GM21526 (cell line): ENCODE measurements at regions not wholly inside any gene's neighbourhood (a gene's known extent, or its start where the extent isn't known, plus 50 kb on each side); places are given as distances from the start of the nearest gene placed in this dataset.

Experiments used
- ATAC-seq: cut with Tn5 transposase; IDR thresholded peaks from one replicate; pipeline ENCODE4 v1.9.1; 2021; ENCODE audit warnings: moderate library complexity; ENCODE audit not compliant: unreplicated experiment, low FRiP score

DNA sequence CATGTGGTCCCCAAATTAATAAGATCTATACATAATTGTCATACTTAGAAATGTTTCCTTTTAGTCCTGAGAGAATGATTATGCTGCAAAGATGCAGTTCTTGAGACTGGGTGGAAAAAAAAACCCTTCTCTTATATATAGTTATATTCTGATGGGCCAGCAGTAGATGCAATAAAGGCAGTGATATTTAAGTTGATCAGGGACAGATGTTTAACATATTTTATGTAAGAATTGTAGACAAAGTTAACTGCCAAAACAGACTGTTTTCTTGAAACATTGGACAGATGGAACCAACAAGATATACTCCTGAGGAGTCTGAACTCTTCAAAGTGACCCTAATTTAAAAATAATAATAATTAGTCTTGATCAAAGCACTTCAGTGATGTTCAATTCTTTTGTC lies 172.0 kb upstream of the LRIG1 start:
- no peak for ATAC-seq

DNA sequence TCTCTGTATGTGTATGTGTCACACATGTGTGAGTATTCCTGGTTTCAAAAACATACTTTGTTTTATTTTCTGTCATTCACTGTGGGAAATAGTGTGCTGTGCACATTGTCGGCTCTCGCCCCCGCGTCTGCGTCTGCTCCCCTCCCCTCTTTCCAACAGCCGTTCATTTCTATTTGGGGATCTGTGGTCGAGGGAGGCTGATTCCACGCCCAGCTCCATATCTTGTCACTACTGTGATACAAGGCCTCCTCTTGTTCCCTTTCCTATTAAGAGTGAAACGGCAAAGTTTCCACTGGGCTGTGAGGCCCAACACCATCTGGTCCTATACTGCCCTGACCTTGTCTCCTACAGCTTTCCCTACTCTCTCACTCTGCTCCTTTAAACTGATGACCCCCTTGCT lies 172.5 kb upstream of the LRIG1 start:
- ATAC-seq: no peak

- no peak for ATAC-seq
Measured at GRCh38 chr3:66675366-66675765, 174.5 kb upstream of the LRIG1 start.

GRCh38 chr3:66692042-66692765 lies 191.4 kb upstream of the LRIG1 start:
- no peak for ATAC-seq

GRCh38 chr3:66692766-66693150 lies 191.9 kb upstream of the LRIG1 start:
- no peak for ATAC-seq

- ATAC-seq: no peak
Measured at GRCh38 chr3:66693461-66694031, 192.7 kb upstream of the LRIG1 start.

GRCh38 chr3:66702126-66702525 lies 201.3 kb upstream of the LRIG1 start:
- no peak for ATAC-seq

GRCh38 chr3:66703501-66703900 lies 202.7 kb upstream of the LRIG1 start:
- ATAC-seq: no peak

DNA sequence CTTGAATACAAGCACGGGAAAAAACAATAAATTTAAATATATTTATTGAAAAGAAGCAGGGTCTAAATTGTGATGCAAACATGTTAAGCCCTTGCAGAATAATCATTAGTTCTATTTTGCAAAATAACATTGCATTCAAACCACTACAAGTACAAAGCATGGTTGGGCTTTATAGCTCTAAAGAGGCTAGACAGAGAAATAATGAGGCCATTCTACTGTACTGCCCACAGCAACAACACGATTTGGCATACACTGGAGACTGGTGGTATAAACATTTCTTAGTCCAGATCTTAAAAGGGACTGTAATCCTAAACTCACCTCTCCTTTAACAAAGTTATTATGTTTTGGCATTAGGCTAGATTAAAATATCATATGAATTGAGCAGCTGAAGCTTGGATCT lies 204.3 kb upstream of the LRIG1 start:
- no peak for ATAC-seq

DNA sequence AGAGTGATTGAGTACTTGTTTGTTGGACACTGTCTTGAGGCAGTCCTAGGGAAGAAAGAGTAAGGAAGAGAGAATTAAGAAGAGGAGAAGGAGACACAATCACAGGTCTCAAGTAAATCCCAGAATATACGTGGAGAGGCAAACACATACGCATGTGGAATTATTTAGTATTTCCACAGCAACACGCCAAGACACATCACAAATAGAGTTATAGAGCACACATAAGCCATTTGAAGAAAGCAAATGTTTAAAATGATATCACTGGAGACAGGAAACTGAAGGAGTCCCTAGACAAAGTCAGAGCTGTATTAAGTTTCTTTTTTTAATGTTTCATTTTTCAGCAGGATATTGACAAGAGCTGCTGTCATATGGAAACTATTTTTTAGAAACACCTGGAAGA lies 206.1 kb upstream of the LRIG1 start:
- ATAC-seq: no peak

DNA sequence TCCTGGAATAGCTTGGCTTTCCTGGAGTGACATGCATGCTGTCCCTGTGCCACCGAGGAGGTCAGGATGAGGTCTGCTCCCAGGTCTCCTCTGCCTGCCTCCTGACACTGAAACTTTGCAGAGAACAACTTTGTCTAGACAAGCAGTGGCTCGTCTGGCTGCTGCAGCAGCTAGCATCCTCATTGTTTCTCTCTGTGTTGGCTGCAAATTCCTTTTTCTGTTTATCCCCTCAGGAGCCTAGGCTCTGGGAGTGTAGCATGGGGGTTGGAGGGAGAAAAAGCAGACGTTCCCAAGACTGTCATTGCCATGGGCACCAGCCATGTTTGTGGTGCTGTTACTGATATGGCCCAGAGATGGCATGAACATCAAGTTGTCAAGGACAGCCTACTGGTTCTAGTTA lies 208.7 kb upstream of the LRIG1 start:
- ATAC-seq: no peak

- ATAC-seq: no peak
Measured at GRCh38 chr3:66712210-66712609, 211.4 kb upstream of the LRIG1 start.

- no peak for ATAC-seq
Measured at GRCh38 chr3:66713921-66714320, 213.1 kb upstream of the LRIG1 start.

DNA sequence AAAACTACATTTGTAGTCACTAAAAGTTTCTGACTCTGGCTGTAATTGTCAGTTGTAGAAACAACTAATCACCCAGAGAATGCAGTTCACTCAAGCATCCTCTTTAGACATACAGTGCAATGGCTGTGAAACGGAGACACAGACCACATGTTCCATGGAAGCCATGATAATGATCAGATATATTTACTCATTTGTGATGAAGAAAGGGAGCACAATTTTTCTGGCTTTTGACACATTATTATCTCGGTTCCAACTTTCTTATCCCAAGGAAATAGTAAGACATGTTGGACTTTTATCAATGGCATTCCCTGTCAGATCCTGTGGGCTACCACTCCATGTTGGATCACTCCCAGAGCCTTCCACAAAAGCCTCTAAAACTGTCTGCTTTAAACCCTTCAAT lies 215.0 kb upstream of the LRIG1 start:
- no peak for ATAC-seq

GRCh38 chr3:66717806-66718205 lies 217.0 kb upstream of the LRIG1 start:
- ATAC-seq: no peak

DNA sequence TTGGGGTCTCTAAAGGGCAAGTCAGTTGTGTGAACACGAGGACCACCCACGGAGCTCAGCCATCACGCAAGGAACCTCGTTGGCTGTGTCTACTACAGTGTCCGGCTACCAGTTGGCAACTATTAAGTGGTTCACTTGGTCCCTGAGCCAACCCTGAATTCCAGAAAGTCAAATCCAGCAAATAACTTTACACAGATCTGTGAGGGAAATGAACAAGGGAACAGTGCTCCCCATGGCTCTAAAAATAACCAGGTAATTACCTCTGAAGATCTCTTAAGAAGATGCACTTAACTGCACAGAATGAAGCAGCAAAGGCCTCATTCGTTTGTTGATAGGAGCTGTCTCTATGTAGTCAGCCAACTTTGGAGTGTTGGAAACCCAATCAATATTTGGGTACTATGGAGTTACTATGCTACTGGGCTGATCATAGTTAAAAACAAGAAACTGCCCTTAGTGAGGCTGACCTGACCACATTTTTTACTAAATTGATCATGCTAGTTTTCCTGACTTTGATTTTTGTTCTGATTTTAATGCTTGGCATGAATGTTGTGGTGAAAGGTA lies 219.1 kb upstream of the LRIG1 start:
- ATAC-seq: no peak

DNA sequence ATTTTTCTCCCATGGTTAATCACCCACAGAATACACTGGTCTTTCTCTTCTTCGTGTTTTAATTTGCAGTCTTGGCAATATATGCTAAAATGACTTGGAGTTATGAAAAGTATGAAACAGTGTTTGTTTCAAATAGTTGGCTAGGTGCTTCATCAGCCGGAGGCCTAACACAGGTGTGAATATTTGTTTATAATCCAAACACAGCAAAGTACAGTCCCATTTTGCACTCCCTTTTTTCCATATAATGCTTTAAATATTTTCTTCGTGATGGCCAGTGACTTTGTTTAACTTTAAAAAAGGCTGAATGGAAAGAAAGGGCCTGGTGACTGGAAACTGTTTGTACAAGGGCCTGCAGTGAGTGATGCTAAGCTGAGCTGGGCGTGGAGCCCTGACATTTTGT lies 219.7 kb upstream of the LRIG1 start:
- ATAC-seq: no peak

GRCh38 chr3:66722675-66723074 lies 221.9 kb upstream of the LRIG1 start:
- no peak for ATAC-seq

DNA sequence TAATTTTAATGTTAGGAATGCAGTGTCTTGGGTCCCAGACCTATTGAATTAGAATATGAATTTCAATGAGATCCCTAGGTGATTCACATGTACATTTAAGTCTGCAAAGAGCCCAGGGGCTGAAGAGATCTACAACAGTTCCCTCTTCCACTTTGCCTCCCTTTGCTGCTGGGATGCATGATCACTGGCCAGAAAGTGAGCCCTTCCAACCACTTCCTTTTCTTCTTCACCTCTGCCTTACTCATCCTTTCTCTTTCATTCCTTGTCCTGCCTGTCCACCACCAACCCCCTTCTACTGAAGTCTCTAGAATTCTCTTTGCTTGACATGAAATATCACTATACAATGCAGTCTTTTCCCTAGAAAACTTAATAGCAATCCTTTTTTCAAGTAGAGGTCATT lies 222.4 kb upstream of the LRIG1 start:
- no peak for ATAC-seq

GRCh38 chr3:66729687-66730393 lies 229.0 kb upstream of the LRIG1 start:
- ATAC-seq: no peak

- no peak for ATAC-seq
Measured at GRCh38 chr3:66738625-66739365, 238.0 kb upstream of the LRIG1 start.
